Glutamatergic neuron (in vitro differentiated cells): ENCODE measurements at regions not wholly inside any gene's neighbourhood (a gene's known extent, or its start where the extent isn't known, plus 50 kb on each side); places are given as distances from the start of the nearest gene placed in this dataset.

Source experiments
- DNase-seq: peaks from one replicate; pipeline ENCODE4 v3.0.0; 2022
- H3K27ac Mint-ChIP-seq: one replicate; pipeline ENCODE4 v1.8.0; 2020; ENCODE audit warnings: mild to moderate bottlenecking, mixed read lengths, inconsistent platforms; ENCODE audit not compliant: unreplicated experiment
- H3K27me3 Mint-ChIP-seq: one replicate; pipeline ENCODE4 v1.8.0; 2020; ENCODE audit warnings: mild to moderate bottlenecking, moderate library complexity, mixed read lengths, inconsistent platforms; ENCODE audit not compliant: unreplicated experiment
- H3K36me3 Mint-ChIP-seq: one replicate; pipeline ENCODE4 v1.8.0; 2020; ENCODE audit warnings: mild to moderate bottlenecking, mixed read lengths, inconsistent platforms; ENCODE audit not compliant: unreplicated experiment
- H3K4me1 Mint-ChIP-seq: one replicate; pipeline ENCODE4 v1.8.0; 2020; ENCODE audit warnings: mild to moderate bottlenecking, low read depth, mixed read lengths, inconsistent platforms; ENCODE audit not compliant: unreplicated experiment
- H3K4me3 Mint-ChIP-seq: one replicate; pipeline ENCODE4 v1.8.0; 2020; ENCODE audit warnings: mild to moderate bottlenecking, mixed read lengths, inconsistent platforms; ENCODE audit not compliant: unreplicated experiment
- H3K9me3 Mint-ChIP-seq: one replicate; pipeline ENCODE4 v1.8.0; 2020; ENCODE audit warnings: mild to moderate bottlenecking, moderate library complexity, mixed read lengths, inconsistent platforms; ENCODE audit not compliant: unreplicated experiment
- TF ChIP-seq, protein P1 (sequence below): fragments of 200-600 bp; sonication (generic); IDR thresholded peaks from one replicate; pipeline ENCODE4 v1.5.0; 2021; ENCODE audit not compliant: partially characterized antibody, unreplicated experiment

DNA sequence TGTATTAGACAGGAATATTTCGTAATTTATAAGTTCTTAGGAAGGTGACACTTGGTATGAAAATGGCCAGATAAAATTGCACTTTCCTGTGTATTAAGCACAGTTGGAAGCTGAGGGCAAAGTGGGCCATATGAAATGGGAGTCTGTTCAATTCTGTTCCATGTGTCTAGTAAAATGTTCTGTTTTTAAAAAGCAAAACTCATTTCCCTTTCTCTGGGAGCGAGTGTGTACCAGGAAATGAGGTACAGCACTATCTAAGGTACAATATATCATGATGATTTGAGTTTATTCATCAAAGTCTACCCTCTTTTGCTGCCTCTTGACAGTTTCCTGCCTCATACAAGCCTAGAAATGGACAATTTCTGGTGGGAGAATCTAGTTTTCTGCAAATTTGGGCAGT lies 51.2 kb upstream of the KCNN2 start:
- no peak overlapping the region for H3K4me3 Mint-ChIP-seq
- no peaks in the 10 kb centered on the region for H3K36me3 Mint-ChIP-seq
- H3K9me3 Mint-ChIP-seq: no peaks in the 10 kb centered on the region
- no peaks in the 10 kb centered on the region for H3K27me3 Mint-ChIP-seq
- no peak for DNase-seq
- TF ChIP-seq, protein P1, sequence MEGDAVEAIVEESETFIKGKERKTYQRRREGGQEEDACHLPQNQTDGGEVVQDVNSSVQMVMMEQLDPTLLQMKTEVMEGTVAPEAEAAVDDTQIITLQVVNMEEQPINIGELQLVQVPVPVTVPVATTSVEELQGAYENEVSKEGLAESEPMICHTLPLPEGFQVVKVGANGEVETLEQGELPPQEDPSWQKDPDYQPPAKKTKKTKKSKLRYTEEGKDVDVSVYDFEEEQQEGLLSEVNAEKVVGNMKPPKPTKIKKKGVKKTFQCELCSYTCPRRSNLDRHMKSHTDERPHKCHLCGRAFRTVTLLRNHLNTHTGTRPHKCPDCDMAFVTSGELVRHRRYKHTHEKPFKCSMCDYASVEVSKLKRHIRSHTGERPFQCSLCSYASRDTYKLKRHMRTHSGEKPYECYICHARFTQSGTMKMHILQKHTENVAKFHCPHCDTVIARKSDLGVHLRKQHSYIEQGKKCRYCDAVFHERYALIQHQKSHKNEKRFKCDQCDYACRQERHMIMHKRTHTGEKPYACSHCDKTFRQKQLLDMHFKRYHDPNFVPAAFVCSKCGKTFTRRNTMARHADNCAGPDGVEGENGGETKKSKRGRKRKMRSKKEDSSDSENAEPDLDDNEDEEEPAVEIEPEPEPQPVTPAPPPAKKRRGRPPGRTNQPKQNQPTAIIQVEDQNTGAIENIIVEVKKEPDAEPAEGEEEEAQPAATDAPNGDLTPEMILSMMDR: no peak
- no peaks in the 10 kb centered on the region for H3K4me1 Mint-ChIP-seq
- H3K27ac Mint-ChIP-seq: no peak overlapping the region

DNA sequence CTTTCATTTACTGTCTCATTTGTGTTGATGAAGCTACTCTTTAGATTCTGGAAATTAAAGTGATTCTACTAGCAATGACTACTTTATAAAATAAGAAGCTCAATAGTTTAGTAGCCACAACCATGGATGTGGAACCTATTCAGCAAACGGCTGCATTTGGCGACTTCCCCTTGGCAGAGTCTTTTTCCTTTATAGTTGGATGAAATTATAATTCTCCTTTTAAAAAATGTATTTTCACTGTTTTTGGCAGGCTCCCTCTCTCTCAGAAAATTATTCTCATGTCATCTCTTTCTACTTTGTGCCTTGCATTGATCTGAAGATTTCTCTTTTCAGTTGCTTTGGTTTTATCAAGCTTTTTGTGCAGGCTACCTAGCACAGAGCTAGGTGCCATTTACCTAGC lies 50.6 kb upstream of the KCNN2 start:
- H3K9me3 Mint-ChIP-seq: no peaks in the 10 kb centered on the region
- no peak overlapping the region for H3K4me3 Mint-ChIP-seq
- TF ChIP-seq, protein P1: no peak
- H3K36me3 Mint-ChIP-seq: no peaks in the 10 kb centered on the region
- no peak for DNase-seq
- no peak overlapping the region for H3K27ac Mint-ChIP-seq
- H3K27me3 Mint-ChIP-seq: no peaks in the 10 kb centered on the region
- H3K4me1 Mint-ChIP-seq: no peaks in the 10 kb centered on the region

DNA sequence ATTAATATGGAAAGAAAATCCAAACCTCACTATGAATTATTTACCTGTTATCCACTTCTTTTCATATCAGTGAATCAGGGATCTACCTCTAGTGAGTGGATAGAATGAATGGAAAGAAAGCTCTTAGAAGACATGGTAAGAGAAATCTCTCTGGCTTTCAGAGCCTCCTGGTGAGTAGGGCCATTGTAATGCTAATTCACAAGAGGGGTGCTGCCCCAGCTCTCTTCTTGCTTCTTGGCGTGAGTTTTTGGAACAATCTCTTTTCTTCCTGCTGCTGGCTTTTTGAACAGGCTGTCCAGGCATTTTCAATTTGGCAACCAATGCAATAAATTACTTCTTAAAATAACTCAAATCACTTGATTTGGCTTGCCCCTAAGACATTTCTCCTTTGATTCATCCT lies 49.9 kb upstream of the KCNN2 start:
- no peaks in the 10 kb centered on the region for H3K4me1 Mint-ChIP-seq
- TF ChIP-seq, protein P1: no peak
- H3K27ac Mint-ChIP-seq: no peak overlapping the region
- H3K36me3 Mint-ChIP-seq: no peaks in the 10 kb centered on the region
- H3K9me3 Mint-ChIP-seq: no peaks in the 10 kb centered on the region
- no peak for DNase-seq
- no peak overlapping the region for H3K4me3 Mint-ChIP-seq
- H3K27me3 Mint-ChIP-seq: no peaks in the 10 kb centered on the region
